ENCODE measurements at regions not wholly inside any gene's neighbourhood (a gene's known extent, or its start where the extent isn't known, plus 50 kb on each side); places are given as distances from the start of the nearest gene placed in this dataset.
A peak's percentile ranks its signal among the peaks of the same experiment; 100 is the strongest.

- TF ChIP-seq NRF1 (IDR thresholded peaks at IDR 0.05; ENCODE audit: low read depth, low read length) (no peak), POLR2AphosphoS5 (IDR thresholded peaks at IDR 0.05; ENCODE audit: low read depth, low read length) (no peak), USF1 (IDR thresholded peaks at IDR 0.05; ENCODE audit: borderline replicate concordance, low read depth) (no peak), MXI1 (IDR thresholded peaks at IDR 0.05; ENCODE audit: low read depth, low read length) (no peak), RAD21 (IDR thresholded peaks at IDR 0.05; ENCODE audit: low read length) (no peak), EZH2phosphoT487 (IDR thresholded peaks at IDR 0.05; ENCODE audit: borderline replicate concordance, low read depth) (no peak), TAF1 (IDR thresholded peaks at IDR 0.05; ENCODE audit: borderline replicate concordance, low read depth, low read length) (no peak), SMC3 (IDR thresholded peaks at IDR 0.05; ENCODE audit: low read depth, low read length) (no peak)
- H3K9me3 ChIP-seq: no peaks in the 10 kb centered on the region
- no peak overlapping the region for H3K9ac ChIP-seq
- H3K9me2 ChIP-seq: no peaks in the 10 kb centered on the region
- ChIA-PET CTCF (interaction anchor here (0.7 to 2.0 kb wide), 7 partner anchors 9 to 224 kb away, joined by 3 to 4 read pairs (median 3); no protein-coding TSS in a partner anchor), POLR2A (no interaction called here)
- DNase-seq: no peak
- H3K4me3 ChIP-seq (ENCODE audit: low read depth in 2 of 2, low read length in 1 of 2): no peak overlapping the region
- H4K20me1 ChIP-seq (ENCODE audit: insufficient read depth): no peaks in the 10 kb centered on the region
- H3K36me3 ChIP-seq (replicated peaks in 1 of 2; ENCODE audit: control insufficient read depth in 1 of 2, insufficient read depth in 2 of 2, low read length in 1 of 2): no peaks in the 10 kb centered on the region
- H3K27me3 ChIP-seq (ENCODE audit: insufficient read depth): no peaks in the 10 kb centered on the region
- no peak overlapping the region for H3K27ac ChIP-seq (ENCODE audit: low read depth in 2 of 2, low read length in 1 of 2)
- H3K79me2 ChIP-seq (ENCODE audit: insufficient read depth): no peaks in the 10 kb centered on the region
- peaks cover 0 to 2% of the 10 kb centered on the region in 2 experiments; a peak in 1 of 4 replicates for H3K4me1 ChIP-seq (ENCODE audit: control insufficient read depth in 1 of 2, insufficient read depth in 2 of 2, low read depth in 1 of 2, low read length in 1 of 2)
- no peak overlapping the region for H3K4me2 ChIP-seq
- WGBS (ENCODE audit: low lambda C conversion rate): 30% methylated on average over 7 of the region's 7 CpGs
- no peaks in the 10 kb centered on the region for H3F3A ChIP-seq (replicated peaks; ENCODE audit: insufficient read depth)
- H2AFZ ChIP-seq (ENCODE audit: low read depth): no peak overlapping the region
Measured at GRCh38 chr7:127477295-127478023, 85.0 kb upstream of the ZNF800 start.

- Histone ChIP-seq H3K9ac (no peak overlapping the region), H4K20me1 (ENCODE audit: insufficient read depth) (no peaks in the 10 kb centered on the region), H3K36me3 (replicated peaks in 1 of 2; ENCODE audit: control insufficient read depth in 1 of 2, insufficient read depth in 2 of 2, low read length in 1 of 2) (no peaks in the 10 kb centered on the region), H3K27me3 (ENCODE audit: insufficient read depth) (no peaks in the 10 kb centered on the region), H3K27ac (ENCODE audit: low read depth in 2 of 2, low read length in 1 of 2) (no peak overlapping the region), H3K9me2 (no peaks in the 10 kb centered on the region), H3K79me2 (ENCODE audit: insufficient read depth) (no peaks in the 10 kb centered on the region), H3K9me3 (no peaks in the 10 kb centered on the region), H3K4me1 (ENCODE audit: control insufficient read depth in 1 of 2, insufficient read depth in 2 of 2, low read depth in 1 of 2, low read length in 1 of 2) (peaks cover 0 to 2% of the 10 kb centered on the region in 2 experiments; a peak in 1 of 4 replicates), H3K4me3 (ENCODE audit: low read depth in 2 of 2, low read length in 1 of 2) (no peak overlapping the region), H3K4me2 (no peak overlapping the region), H2AFZ (ENCODE audit: low read depth) (no peak overlapping the region), H3F3A (replicated peaks; ENCODE audit: insufficient read depth) (no peaks in the 10 kb centered on the region)
- POLR2A ChIA-PET: no interaction called here
- no peak for DNase-seq
- TF ChIP-seq GATA2 (CRISPR knock-in tag; IDR thresholded peaks at IDR 0.05) (no peak), SMC3 (IDR thresholded peaks at IDR 0.05; ENCODE audit: low read depth, low read length) (no peak)
- 7% methylated on average over 1 of the region's 1 CpG for WGBS (ENCODE audit: low lambda C conversion rate)
- CTCF ChIA-PET: interaction anchor here (0.6 to 1.3 kb wide), 4 partner anchors 9 to 71 kb away, joined by 3 to 4 read pairs (median 3); no protein-coding TSS in a partner anchor
Measured at GRCh38 chr7:127476618-127477017, 84.1 kb upstream of the ZNF800 start.

- Histone ChIP-seq H2AFZ (ENCODE audit: low read depth) (no peak overlapping the region), H3K27ac (ENCODE audit: low read depth in 2 of 2, low read length in 1 of 2) (no peak overlapping the region), H3F3A (replicated peaks; ENCODE audit: insufficient read depth) (no peaks in the 10 kb centered on the region), H3K4me2 (no peak overlapping the region), H3K27me3 (ENCODE audit: insufficient read depth) (no peaks in the 10 kb centered on the region), H3K79me2 (ENCODE audit: insufficient read depth) (no peaks in the 10 kb centered on the region), H3K9ac (no peak overlapping the region), H3K9me2 (no peaks in the 10 kb centered on the region), H3K9me3 (no peaks in the 10 kb centered on the region), H3K4me3 (ENCODE audit: low read depth in 2 of 2, low read length in 1 of 2) (no peak overlapping the region), H3K36me3 (replicated peaks in 1 of 2; ENCODE audit: control insufficient read depth in 1 of 2, insufficient read depth in 2 of 2, low read length in 1 of 2) (no peaks in the 10 kb centered on the region), H4K20me1 (ENCODE audit: insufficient read depth) (no peaks in the 10 kb centered on the region), H3K4me1 (ENCODE audit: control insufficient read depth in 1 of 2, insufficient read depth in 2 of 2, low read depth in 1 of 2, low read length in 1 of 2) (peaks cover 0 to 2% of the 10 kb centered on the region in 2 experiments; a peak in 1 of 4 replicates)
- peak; percentile 90 for TF ChIP-seq REST (IDR thresholded peaks at IDR 0.05; ENCODE audit: low read depth, low read length)
- no peak for TF ChIP-seq FOSL2 (IDR thresholded peaks at IDR 0.05; ENCODE audit: borderline replicate concordance, low read depth)
- DNase-seq: no peak
- POLR2A ChIA-PET: no interaction called here
- CTCF ChIA-PET: interaction anchor here (1.4 kb wide), 1 partner anchor 40 kb away, joined by 4 read pairs; no protein-coding TSS in a partner anchor
Measured at GRCh38 chr7:127474457-127474856, 81.9 kb upstream of the ZNF800 start.
